GM21423 (cell line): ENCODE measurements at regions not wholly inside any gene's neighbourhood (a gene's known extent, or its start where the extent isn't known, plus 50 kb on each side); places are given as distances from the start of the nearest gene placed in this dataset.

Experiments used
- ATAC-seq: cut with Tn5 transposase; IDR thresholded peaks from one replicate; pipeline ENCODE4 v1.9.1; 2021; ENCODE audit warnings: mild to moderate bottlenecking, moderate library complexity; ENCODE audit not compliant: unreplicated experiment

DNA sequence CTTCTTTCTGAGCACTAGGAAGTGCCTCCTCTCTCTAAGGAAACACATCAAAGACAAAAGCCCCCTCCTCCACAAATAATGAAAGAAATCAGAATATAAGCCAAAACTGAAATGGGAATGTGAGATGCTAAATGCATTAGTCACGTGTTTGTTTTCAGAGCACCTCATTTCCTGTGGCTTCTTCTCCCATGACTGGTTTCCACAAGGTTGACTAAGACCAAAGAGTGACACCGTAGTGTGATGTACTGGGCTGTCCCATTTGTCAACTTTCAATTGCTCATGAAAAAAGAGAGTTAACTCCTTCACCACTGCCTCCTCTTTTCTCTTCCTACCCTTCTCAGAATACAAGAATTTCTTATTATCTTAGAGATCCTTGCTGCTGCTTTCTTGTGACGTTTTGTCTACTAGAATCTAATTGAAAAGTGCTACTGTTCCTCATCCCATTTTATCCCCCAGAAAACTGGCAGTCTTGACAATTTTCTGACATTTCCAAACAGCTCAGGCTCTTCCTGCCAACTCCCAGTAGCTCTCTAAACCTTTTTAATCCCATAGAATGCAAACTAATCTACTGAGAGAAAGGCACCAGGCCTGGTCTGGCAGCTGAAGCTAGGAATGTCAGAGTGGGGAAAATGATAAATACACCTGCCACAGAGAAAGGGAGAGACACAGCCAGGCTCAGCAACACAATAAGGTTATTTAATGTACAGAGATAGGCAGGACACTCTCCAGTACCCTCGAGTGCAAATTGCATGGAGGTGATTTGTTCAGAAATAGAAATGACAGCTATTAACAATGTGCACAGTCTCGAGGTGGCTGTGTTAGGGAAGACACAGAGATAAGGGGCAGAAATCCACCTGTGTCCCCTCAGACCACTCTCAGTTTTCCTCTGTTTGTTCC is 671.7 kb upstream of the NRSN1 start:
- no peak for ATAC-seq

GRCh38 chr6:23455754-23456153 is 670.3 kb upstream of the NRSN1 start:
- ATAC-seq = no peak

- no peak for ATAC-seq
Measured at GRCh38 chr6:23456396-23456795, 669.6 kb upstream of the NRSN1 start.

DNA sequence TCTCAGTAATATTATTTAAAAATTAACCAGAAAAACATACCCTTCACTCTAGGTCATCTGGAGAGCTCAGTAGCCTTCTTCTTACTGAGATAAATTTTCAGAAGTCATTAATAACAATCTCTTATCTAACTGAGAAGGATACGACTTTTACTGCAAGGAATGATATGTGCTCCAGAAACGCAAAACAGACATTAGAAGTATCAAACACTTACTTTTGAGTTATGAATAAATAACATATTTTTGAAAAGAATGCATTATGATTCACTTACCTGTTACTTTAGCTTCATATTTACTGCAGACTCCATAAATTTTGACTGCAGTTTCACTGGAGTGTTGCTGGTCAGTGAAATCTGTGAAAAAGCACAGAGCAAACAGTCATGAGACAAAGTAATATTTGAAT is 668.7 kb upstream of the NRSN1 start:
- ATAC-seq = no peak

- ATAC-seq = no peak
Measured at GRCh38 chr6:23465912-23466311, 660.1 kb upstream of the NRSN1 start.

- ATAC-seq = no peak
Measured at GRCh38 chr6:23477586-23477985, 648.4 kb upstream of the NRSN1 start.

GRCh38 chr6:23478312-23478711 is 647.7 kb upstream of the NRSN1 start:
- ATAC-seq = no peak

GRCh38 chr6:23483896-23484295 is 642.1 kb upstream of the NRSN1 start:
- no peak for ATAC-seq

GRCh38 chr6:23494367-23494766 is 631.6 kb upstream of the NRSN1 start:
- ATAC-seq = no peak

DNA sequence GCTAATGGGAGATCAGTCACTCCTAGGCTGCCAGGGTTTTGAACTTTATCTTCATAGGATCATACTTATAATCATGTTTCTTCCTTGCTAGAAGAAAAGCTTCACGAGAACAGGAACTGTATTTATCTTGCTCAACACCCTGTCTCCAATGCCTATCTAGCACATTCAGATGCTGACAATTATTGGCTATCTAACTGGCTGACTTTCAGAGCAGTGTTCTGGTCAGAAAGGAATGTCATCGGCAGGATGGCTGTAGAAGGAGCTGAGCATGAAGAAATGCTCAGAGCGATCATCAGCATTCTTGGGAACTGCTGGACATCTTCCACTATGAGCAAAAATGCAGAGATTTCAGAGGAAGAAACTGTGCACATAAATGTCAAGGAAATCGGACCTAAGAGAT is 628.0 kb upstream of the NRSN1 start:
- ATAC-seq = no peak

DNA sequence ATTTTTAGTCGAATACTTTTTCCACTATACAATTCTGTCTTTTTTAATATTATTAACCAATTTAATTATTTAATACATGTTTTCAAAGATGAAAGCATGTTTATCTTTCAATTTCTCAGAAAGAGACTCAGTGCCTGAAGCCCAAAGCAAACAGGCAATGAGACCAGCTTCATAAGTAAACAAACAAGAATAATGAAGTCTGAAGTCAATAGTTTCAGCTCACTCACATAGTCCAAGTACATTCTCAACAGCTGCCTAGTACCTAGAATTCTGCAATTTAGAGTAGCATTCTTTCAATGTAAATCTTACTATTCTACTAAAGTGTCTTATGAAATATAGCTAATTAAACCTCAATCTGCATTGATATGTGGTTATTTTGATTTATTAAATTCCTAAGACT is 626.5 kb upstream of the NRSN1 start:
- no peak for ATAC-seq

DNA sequence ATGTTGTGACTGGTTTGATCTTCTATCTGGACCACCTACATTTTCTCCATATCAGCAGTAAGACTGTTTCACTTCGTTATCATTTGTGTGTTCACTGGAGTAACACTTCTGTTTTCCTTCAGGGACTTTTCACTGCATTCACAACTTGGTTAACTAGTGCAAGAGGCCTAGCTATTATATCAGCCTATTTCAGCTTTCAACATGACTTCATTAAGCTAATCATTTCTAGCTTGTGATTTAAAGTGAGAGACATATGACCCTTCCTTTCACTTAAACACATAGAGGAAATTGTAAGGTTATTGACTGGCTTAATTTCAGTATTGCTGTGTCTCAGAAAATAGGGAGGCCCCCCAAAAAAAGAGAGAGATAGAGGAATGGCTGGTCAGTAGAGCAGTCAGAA is 622.8 kb upstream of the NRSN1 start:
- ATAC-seq = no peak

- no peak for ATAC-seq
Measured at GRCh38 chr6:23505026-23505425, 621.0 kb upstream of the NRSN1 start.

DNA sequence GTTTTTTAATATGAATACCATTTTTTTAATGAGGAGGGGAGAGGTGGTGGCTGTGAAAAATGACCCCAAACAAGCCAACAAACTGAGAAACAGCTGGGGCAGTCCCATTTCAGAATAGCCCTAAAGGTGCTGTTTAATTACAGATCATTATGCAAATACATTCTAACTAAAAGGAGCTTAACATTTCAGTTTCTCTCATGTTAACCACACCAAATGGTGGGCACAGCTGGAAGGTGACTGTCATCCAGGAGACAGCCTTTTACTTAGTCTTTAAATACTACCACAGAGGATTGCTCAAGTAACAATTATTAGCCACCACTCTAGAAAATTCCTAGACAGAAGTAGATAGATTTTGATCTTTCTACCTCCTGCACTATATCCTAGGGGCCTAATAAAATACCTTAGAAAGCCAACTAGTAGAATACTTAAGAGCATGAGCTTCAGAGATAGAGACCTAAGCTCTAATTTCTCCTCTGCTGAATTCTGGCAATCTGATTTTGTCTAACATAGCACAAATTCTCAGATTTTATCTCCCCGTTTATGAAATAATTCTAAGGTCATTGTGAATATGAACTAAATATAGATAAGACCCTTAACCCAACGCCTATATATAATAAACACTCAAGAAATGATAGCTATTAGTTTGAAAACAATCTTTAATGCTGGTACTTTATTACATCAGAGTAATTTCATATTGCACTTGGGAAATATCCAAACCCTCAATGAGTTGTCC is 615.1 kb upstream of the NRSN1 start:
- ATAC-seq = no peak

- ATAC-seq = no peak
Measured at GRCh38 chr6:23511817-23512216, 614.2 kb upstream of the NRSN1 start.

DNA sequence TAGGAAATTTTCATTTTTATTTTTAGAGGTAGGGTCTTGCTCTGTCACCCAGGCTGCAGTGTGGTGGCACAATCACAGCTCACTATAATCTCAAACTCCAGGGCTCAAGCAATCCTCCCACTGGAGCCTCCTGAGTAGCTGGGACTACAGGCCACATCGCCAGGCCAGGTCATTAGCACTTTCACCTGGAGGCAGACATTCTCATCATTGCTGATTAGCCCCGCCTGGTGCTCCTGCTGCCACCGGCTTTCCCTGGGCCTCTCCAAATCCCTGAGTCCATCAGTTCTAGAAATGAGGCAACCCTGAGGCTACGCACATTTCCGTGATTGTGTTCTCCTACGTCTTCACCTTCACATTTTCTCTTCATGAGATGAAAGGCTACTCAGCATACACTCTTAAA is 607.7 kb upstream of the NRSN1 start:
- no peak for ATAC-seq

GRCh38 chr6:23522792-23523547 is 603.0 kb upstream of the NRSN1 start:
- no peak for ATAC-seq

- no peak for ATAC-seq
Measured at GRCh38 chr6:23523771-23524170, 602.2 kb upstream of the NRSN1 start.

GRCh38 chr6:23524548-23524947 is 601.5 kb upstream of the NRSN1 start:
- ATAC-seq = no peak

GRCh38 chr6:23526526-23526925 is 599.5 kb upstream of the NRSN1 start:
- ATAC-seq = no peak

- ATAC-seq = no peak
Measured at GRCh38 chr6:23529902-23530301, 596.1 kb upstream of the NRSN1 start.

GRCh38 chr6:23531666-23532065 is 594.3 kb upstream of the NRSN1 start:
- no peak for ATAC-seq
